CD4-positive, alpha-beta T cell (primary cell): ENCODE measurements at regions not wholly inside any gene's neighbourhood (a gene's known extent, or its start where the extent isn't known, plus 50 kb on each side); places are given as distances from the start of the nearest gene placed in this dataset.

Source experiments
- ATAC-seq: fragments of 200-7000 bp; cut with Tn5 transposase; one replicate; pipeline ENCODE4 v1.10.0; 2022; ENCODE audit warnings: mild to moderate bottlenecking; ENCODE audit not compliant: poor library complexity
- CTCF ChIA-PET: fragments of 350-600 bp; sonication (Branson Sonifier 250); formaldehyde crosslinking; loops from one replicate; lab custom pipeline; 2021; ENCODE audit warnings: antibody characterized with exemption, inconsistent platforms; lab: Charles Lee
- POLR2A ChIA-PET: fragments of 350-600 bp; sonication (Branson Sonifier 250); formaldehyde crosslinking; loops from one replicate; lab custom pipeline; 2021; ENCODE audit warnings: antibody characterized with exemption, inconsistent platforms; lab: Charles Lee
- DNase-seq, 14 experiments: peaks; one replicate each; pipeline ENCODE4 v3.0.0-alpha.2; 2013 to 2020; ENCODE audit warnings: mixed read lengths in 2 of 14
- H3K27ac ChIP-seq, 2 donors: one replicate each; pipeline versions ENCODE4 v1.5.1 to v1.7.0; 2013; ENCODE audit warnings: low read length in 2 of 2, low read depth in 1 of 2, mild to moderate bottlenecking in 1 of 2
- H3K27me3 ChIP-seq, 2 experiments: 1 replicate in 1 of 2; 2 replicates in 1 of 2; pipeline versions ENCODE4 v1.6.1 to v1.7.0; 2013; ENCODE audit warnings: low read length in 2 of 2, control low read depth in 1 of 2, mild to moderate bottlenecking in 1 of 2, moderate library complexity in 1 of 2; ENCODE audit not compliant: insufficient read depth in 2 of 2, control insufficient read depth in 1 of 2
- H3K36me3 ChIP-seq: one replicate; pipeline ENCODE4 v1.6.1; 2013; ENCODE audit warnings: low read length, control low read depth; ENCODE audit not compliant: insufficient read depth
- H3K4me1 ChIP-seq: one replicate; pipeline ENCODE4 v1.6.1; 2013; ENCODE audit warnings: low read length, control low read depth; ENCODE audit not compliant: insufficient read depth
- H3K4me3 ChIP-seq: one replicate; pipeline ENCODE4 v1.5.1; 2013; ENCODE audit warnings: mild to moderate bottlenecking, low read length, moderate library complexity
- H3K9me3 ChIP-seq, 2 experiments: 1 replicate in 1 of 2; 2 replicates in 1 of 2; pipeline versions ENCODE4 v1.6.1 to v1.7.0; 2013; ENCODE audit warnings: low read length in 2 of 2, mild to moderate bottlenecking in 2 of 2, control low read depth in 1 of 2, moderate library complexity in 1 of 2; ENCODE audit not compliant: control insufficient read depth in 1 of 2, insufficient read depth in 1 of 2
- H3K27ac Mint-ChIP-seq: one replicate; pipeline ENCODE4 v1.8.0; 2020; ENCODE audit warnings: mixed read lengths
- H3K27me3 Mint-ChIP-seq: one replicate; pipeline ENCODE4 v1.8.0; 2021; ENCODE audit warnings: mixed read lengths
- H3K36me3 Mint-ChIP-seq: one replicate; pipeline ENCODE4 v1.8.0; 2021; ENCODE audit warnings: low read depth, mixed read lengths
- H3K4me1 Mint-ChIP-seq: one replicate; pipeline ENCODE4 v1.8.0; 2021; ENCODE audit warnings: low read depth, mixed read lengths
- H3K4me3 Mint-ChIP-seq: one replicate; pipeline ENCODE4 v1.8.0; 2020; ENCODE audit warnings: mild to moderate bottlenecking, mixed read lengths
- H3K9me3 Mint-ChIP-seq: one replicate; pipeline ENCODE4 v1.8.0; 2020; ENCODE audit warnings: mixed read lengths
- intact Hi-C, 2 experiments: fragments of 100-400 bp; cut with DNase I in 1 of 2; cut with micrococcal nuclease in 1 of 2; formaldehyde crosslinking; loops; one replicate each; pipeline versions ENCODE4 v1.15.1 to v1.9.0; 2023 to 2025; cut with DNase I, micrococcal nuclease
- TF ChIP-seq, protein P1 (sequence below): fragments of 200-600 bp; IDR thresholded peaks from one replicate; pipeline ENCODE4 v1.8.0; 2022; ENCODE audit warnings: antibody characterized with exemption, mild to moderate bottlenecking

DNA sequence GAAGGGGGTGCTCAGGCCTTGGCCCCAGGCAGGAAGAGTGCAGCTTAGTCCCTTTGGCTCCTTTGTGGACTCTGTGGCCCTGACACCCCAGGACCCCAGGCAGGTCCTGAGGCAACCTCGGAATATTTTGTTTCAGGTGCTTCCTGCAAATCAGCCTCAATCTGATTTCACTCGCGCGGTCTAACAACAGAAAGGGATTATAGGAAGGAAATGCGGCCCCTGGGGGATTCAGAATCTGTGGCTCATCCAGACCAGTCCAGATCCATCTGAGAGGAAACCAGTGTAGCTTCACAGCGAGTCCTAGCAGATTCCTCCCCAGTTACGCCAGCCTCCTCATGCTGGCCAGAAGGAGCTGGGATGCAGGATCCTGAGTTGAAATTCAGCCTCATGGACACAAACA, 59.5 kb upstream of the YWHAQ start:
- CTCF ChIA-PET = no interaction called here
- intact Hi-C loops = loop anchor here in 1 of 2 experiments (5.0 kb wide), 1 partner anchor 48 kb away; no protein-coding TSS in a partner anchor
- Histone ChIP-seq H3K27me3 (no peaks in the 10 kb centered on the region), H3K9me3 (no peaks in the 10 kb centered on the region), H3K4me1 (peaks cover 18% of the 10 kb centered on the region), H3K27ac (no peak overlapping the region), H3K36me3 (no peaks in the 10 kb centered on the region), H3K4me3 (no peak overlapping the region)
- Mint-ChIP-seq H3K36me3 (no peaks in the 10 kb centered on the region), H3K4me1 (no peaks in the 10 kb centered on the region), H3K27ac (no peak overlapping the region), H3K27me3 (no peaks in the 10 kb centered on the region), H3K4me3 (no peak overlapping the region), H3K9me3 (no peaks in the 10 kb centered on the region)
- POLR2A ChIA-PET = no interaction called here
- TF ChIP-seq, protein P1, sequence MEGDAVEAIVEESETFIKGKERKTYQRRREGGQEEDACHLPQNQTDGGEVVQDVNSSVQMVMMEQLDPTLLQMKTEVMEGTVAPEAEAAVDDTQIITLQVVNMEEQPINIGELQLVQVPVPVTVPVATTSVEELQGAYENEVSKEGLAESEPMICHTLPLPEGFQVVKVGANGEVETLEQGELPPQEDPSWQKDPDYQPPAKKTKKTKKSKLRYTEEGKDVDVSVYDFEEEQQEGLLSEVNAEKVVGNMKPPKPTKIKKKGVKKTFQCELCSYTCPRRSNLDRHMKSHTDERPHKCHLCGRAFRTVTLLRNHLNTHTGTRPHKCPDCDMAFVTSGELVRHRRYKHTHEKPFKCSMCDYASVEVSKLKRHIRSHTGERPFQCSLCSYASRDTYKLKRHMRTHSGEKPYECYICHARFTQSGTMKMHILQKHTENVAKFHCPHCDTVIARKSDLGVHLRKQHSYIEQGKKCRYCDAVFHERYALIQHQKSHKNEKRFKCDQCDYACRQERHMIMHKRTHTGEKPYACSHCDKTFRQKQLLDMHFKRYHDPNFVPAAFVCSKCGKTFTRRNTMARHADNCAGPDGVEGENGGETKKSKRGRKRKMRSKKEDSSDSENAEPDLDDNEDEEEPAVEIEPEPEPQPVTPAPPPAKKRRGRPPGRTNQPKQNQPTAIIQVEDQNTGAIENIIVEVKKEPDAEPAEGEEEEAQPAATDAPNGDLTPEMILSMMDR = no peak
- DNase-seq (no peak), ATAC-seq (no peak)

GRCh38 chr2:9690716-9691498, 60.1 kb upstream of the YWHAQ start:
- ChIA-PET POLR2A (no interaction called here), CTCF (no interaction called here)
- intact Hi-C loops = loop anchor here in 1 of 2 experiments (5.0 kb wide), 1 partner anchor 49 kb away; no protein-coding TSS in a partner anchor
- Mint-ChIP-seq H3K27me3 (no peaks in the 10 kb centered on the region), H3K4me1 (no peaks in the 10 kb centered on the region), H3K27ac (no peak overlapping the region), H3K36me3 (no peaks in the 10 kb centered on the region), H3K4me3 (no peak overlapping the region), H3K9me3 (no peaks in the 10 kb centered on the region)
- Histone ChIP-seq H3K4me3 (no peak overlapping the region), H3K36me3 (no peaks in the 10 kb centered on the region), H3K9me3 (no peaks in the 10 kb centered on the region), H3K4me1 (peaks cover 20% of the 10 kb centered on the region), H3K27me3 (no peaks in the 10 kb centered on the region), H3K27ac (no peak overlapping the region)
- no peak for ATAC-seq
- DNase-seq = no peak
- TF ChIP-seq, protein P1 = no peak

- H3K4me1 ChIP-seq = peaks cover 23% of the 10 kb centered on the region
- ChIA-PET CTCF (no interaction called here), POLR2A (interaction anchor here (0.7 kb wide), 1 partner anchor 137 kb away, joined by 3 read pairs; the partner anchor contains the start of gene ADAM17)
- no peak overlapping the region for H3K4me3 ChIP-seq
- intact Hi-C loops = loop anchor here in 1 of 2 experiments (5.0 kb wide), 1 partner anchor 50 kb away; no protein-coding TSS in a partner anchor
- ATAC-seq (no peak), DNase-seq (peak in 1 of 14 experiments; percentile 29)
- no peaks in the 10 kb centered on the region for H3K9me3 Mint-ChIP-seq
- H3K27ac Mint-ChIP-seq = no peak overlapping the region
- H3K27me3 Mint-ChIP-seq = no peaks in the 10 kb centered on the region
- H3K27ac ChIP-seq = no peak overlapping the region
- no peak overlapping the region for H3K4me3 Mint-ChIP-seq
- H3K4me1 Mint-ChIP-seq = peaks cover 2% of the 10 kb centered on the region
- TF ChIP-seq, protein P1 = no peak
- H3K9me3 ChIP-seq = no peaks in the 10 kb centered on the region
- H3K27me3 ChIP-seq = no peaks in the 10 kb centered on the region
- no peaks in the 10 kb centered on the region for H3K36me3 Mint-ChIP-seq
- no peaks in the 10 kb centered on the region for H3K36me3 ChIP-seq
Observed at GRCh38 chr2:9692456-9693195, 61.8 kb upstream of the YWHAQ start.
